ENCODE measurements at regions not wholly inside any gene's neighbourhood (a gene's known extent, or its start where the extent isn't known, plus 50 kb on each side); places are given as distances from the start of the nearest gene placed in this dataset.

GRCh38 chr13:109998684-109999533, 212.5 kb upstream of the IRS2 start:
- Histone ChIP-seq H3T11ph (ENCODE audit: low read length) (no peak overlapping the region), H3K23me2 (ENCODE audit: insufficient read length, low read depth, low read length, poor library complexity, severe bottlenecking) (no peaks in the 10 kb centered on the region), H4K5ac (ENCODE audit: insufficient read length, low read depth, low read length) (no peak overlapping the region), H3K79me1 (ENCODE audit: insufficient read depth, low read depth, low read length, poor library complexity, severe bottlenecking) (no peaks in the 10 kb centered on the region), H3K79me2 (ENCODE audit: insufficient read depth, low read length) (no peaks in the 10 kb centered on the region), H3K9ac (ENCODE audit: extremely low read depth, insufficient read length, low read length) (no peak overlapping the region), H2AK5ac (ENCODE audit: insufficient read length, low read length) (no peak overlapping the region), H4K91ac (ENCODE audit: insufficient read length, low read depth, low read length) (no peak overlapping the region), H3K4me1 (ENCODE audit: insufficient read depth, low read length) (no peaks in the 10 kb centered on the region), H3K56ac (ENCODE audit: insufficient read length, low read depth, low read length) (no peak overlapping the region), H3K27ac (ENCODE audit: insufficient read length, low read depth, low read length) (no peak overlapping the region), H4K8ac (replicated peaks; ENCODE audit: insufficient read length, low read depth, low read length) (no peak overlapping the region), H3K4ac (ENCODE audit: low read depth, low read length) (no peak overlapping the region), H3K9me3 (ENCODE audit: control insufficient read depth, low read depth, low read length) (no peaks in the 10 kb centered on the region), H4K20me1 (ENCODE audit: control insufficient read depth, insufficient read depth, insufficient read length) (no peaks in the 10 kb centered on the region), H3K4me2 (ENCODE audit: insufficient read depth, insufficient read length, low read length) (no peak overlapping the region), H3K18ac (ENCODE audit: insufficient read length, low read depth, low read length) (no peak overlapping the region), H2BK15ac (ENCODE audit: low read depth, low read length) (no peak overlapping the region), H3K23ac (ENCODE audit: insufficient read length, low read depth, low read length) (no peak overlapping the region), H2BK120ac (ENCODE audit: low read depth, low read length, poor library complexity, severe bottlenecking) (no peak overlapping the region), H3K27me3 (ENCODE audit: insufficient read depth, low read length) (no peaks in the 10 kb centered on the region), H2BK20ac (ENCODE audit: low read depth, low read length, poor library complexity, severe bottlenecking) (no peak overlapping the region), H2AFZ (ENCODE audit: low read length) (no peak overlapping the region), H2BK12ac (ENCODE audit: insufficient read length, low read depth, low read length) (no peak overlapping the region), H3K14ac (ENCODE audit: insufficient read depth, low read length) (no peak overlapping the region), H2BK5ac (ENCODE audit: insufficient read length, low read length) (no peak overlapping the region)
- H3K36me3 Mint-ChIP-seq (ENCODE audit: insufficient read depth in 1 of 3, low read depth in 3 of 3) = no peaks in the 10 kb centered on the region; a peak in 2 of 7 replicates
- H3K27me3 Mint-ChIP-seq (ENCODE audit: low read depth) = peaks cover 4% of the 10 kb centered on the region
- H3K4me1 Mint-ChIP-seq = no peaks in the 10 kb centered on the region
- peaks cover 3 to 7% of the 10 kb centered on the region in 2 experiments; a peak in 4 of 5 replicates for H3K9me3 Mint-ChIP-seq
- DNase-seq = no peak
- no peak overlapping the region for H3K4me3 Mint-ChIP-seq
- no peak overlapping the region for H3K27ac Mint-ChIP-seq
- TF ChIP-seq CTCF (conservative IDR thresholded peaks at IDR 0.05) = no peak
- no CpG with 5 or more reads among the region's 5 CpGs for WGBS (ENCODE audit: extremely low coverage, insufficient read length, low lambda C conversion rate)
